ENCODE measurements at regions not wholly inside any gene's neighbourhood (a gene's known extent, or its start where the extent isn't known, plus 50 kb on each side); places are given as distances from the start of the nearest gene placed in this dataset.
A peak's percentile ranks its signal among the peaks of the same experiment; 100 is the strongest.
"Not testable (repeated sequence)": the region's sequence is repeated elsewhere in the genome, so short reads cannot be mapped to it uniquely, and the experiment has no call there.

GRCh38 chr12:66775871-66776270 is 97.0 kb upstream of the GRIP1 start:
- DNase-seq, result no peak

GRCh38 chr12:66776974-66777373 is 98.1 kb upstream of the GRIP1 start:
- peak; percentile 3 for DNase-seq

GRCh38 chr12:66779466-66779865 is 100.6 kb upstream of the GRIP1 start:
- no peak for DNase-seq

- no peak for DNase-seq
Measured at GRCh38 chr12:66786531-66787308, 107.8 kb upstream of the GRIP1 start.

- no peak for DNase-seq
Measured at GRCh38 chr12:66799551-66799950, 120.7 kb upstream of the GRIP1 start.

- no peak for DNase-seq
Measured at GRCh38 chr12:66800046-66800445, 121.2 kb upstream of the GRIP1 start.

- no peak for DNase-seq
Measured at GRCh38 chr12:66803930-66804329, 125.1 kb upstream of the GRIP1 start.

GRCh38 chr12:66804563-66804974 is 125.7 kb upstream of the GRIP1 start:
- DNase-seq, result no peak

GRCh38 chr12:66808606-66809005 is 129.7 kb upstream of the GRIP1 start:
- no peak for DNase-seq

- no peak for DNase-seq
Measured at GRCh38 chr12:66813137-66813892, 134.4 kb upstream of the GRIP1 start.

GRCh38 chr12:66819587-66819986 is 140.7 kb upstream of the GRIP1 start:
- DNase-seq, result no peak

- no peak for DNase-seq
Measured at GRCh38 chr12:66822961-66823360, 144.1 kb upstream of the GRIP1 start.

GRCh38 chr12:66823857-66824570 is 145.1 kb upstream of the GRIP1 start:
- DNase-seq, result no peak

GRCh38 chr12:66825921-66826320 is 147.0 kb upstream of the GRIP1 start:
- not testable (repeated sequence) for DNase-seq

GRCh38 chr12:66829660-66830325 is 150.9 kb upstream of the GRIP1 start:
- no peak for DNase-seq

GRCh38 chr12:66831495-66831894 is 152.6 kb upstream of the GRIP1 start:
- DNase-seq, result no peak

GRCh38 chr12:66832997-66833396 is 154.1 kb upstream of the GRIP1 start:
- DNase-seq, result no peak

- no peak for DNase-seq
Measured at GRCh38 chr12:66836623-66837310, 157.9 kb upstream of the GRIP1 start.

GRCh38 chr12:66837311-66837627 is 158.4 kb upstream of the GRIP1 start:
- no peak for DNase-seq

- DNase-seq, result no peak
Measured at GRCh38 chr12:66838366-66838765, 159.5 kb upstream of the GRIP1 start.

- no peak for DNase-seq
Measured at GRCh38 chr12:66848967-66849366, 170.1 kb upstream of the GRIP1 start.

GRCh38 chr12:66851134-66851533 is 172.3 kb upstream of the GRIP1 start:
- DNase-seq, result no peak

- no peak for DNase-seq
Measured at GRCh38 chr12:66852091-66852490, 173.2 kb upstream of the GRIP1 start.
